DND-41 (cell line): ENCODE measurements at regions not wholly inside any gene's neighbourhood (a gene's known extent, or its start where the extent isn't known, plus 50 kb on each side); places are given as distances from the start of the nearest gene placed in this dataset.
A peak's percentile ranks its signal among the peaks of the same experiment; 100 is the strongest.
"Not testable (repeated sequence)": the region's sequence is repeated elsewhere in the genome, so short reads cannot be mapped to it uniquely, and the experiment has no call there.

Source experiments
- ATAC-seq: fragments of 200-7000 bp; cut with Tn5 transposase; 3 replicates; pipeline ENCODE4 v1.9.1; 2021; ENCODE audit warnings: low read depth; ENCODE audit not compliant: insufficient read depth
- DNase-seq: peaks from one replicate; pipeline ENCODE4 v3.0.0-alpha.2; 2020
- H2AFZ ChIP-seq: 2 replicates; pipeline ENCODE4 v1.6.0; 2012; ENCODE audit warnings: low read depth, low read length
- H3K27ac ChIP-seq: 2 replicates; pipeline ENCODE4 v1.5.1; 2012; ENCODE audit warnings: low read length, inconsistent platforms
- H3K27me3 ChIP-seq: fragments of 200-600 bp; sonication (generic); 2 replicates; pipeline ENCODE4 v1.6.0; 2012; ENCODE audit warnings: low read length, mild to moderate bottlenecking, inconsistent platforms; ENCODE audit not compliant: insufficient read depth, poor library complexity
- H3K36me3 ChIP-seq: 2 replicates; pipeline ENCODE4 v1.5.1; 2012; ENCODE audit warnings: low read length, inconsistent platforms; ENCODE audit not compliant: insufficient read depth
- H3K4me1 ChIP-seq: 2 replicates; pipeline ENCODE4 v1.5.1; 2012; ENCODE audit warnings: mild to moderate bottlenecking, low read length; ENCODE audit not compliant: insufficient read depth
- H3K4me2 ChIP-seq: 2 replicates; pipeline ENCODE4 v1.6.0; 2012; ENCODE audit warnings: mild to moderate bottlenecking, moderate library complexity, low read length, inconsistent platforms; ENCODE audit not compliant: insufficient read depth
- H3K4me3 ChIP-seq, 2 experiments: fragments of 200-600 bp in 1 of 2; shearing (Covaris generic) in 1 of 2; 2 replicates each; pipeline ENCODE4 v1.5.1; 2012 to 2016; ENCODE audit warnings: inconsistent platforms in 2 of 2, low read length in 2 of 2, mild to moderate bottlenecking in 2 of 2, low read depth in 1 of 2, moderate library complexity in 1 of 2
- H3K79me2 ChIP-seq: 2 replicates; pipeline ENCODE4 v1.6.0; 2012; ENCODE audit warnings: low read length, inconsistent platforms; ENCODE audit not compliant: insufficient read depth
- H3K9ac ChIP-seq: 2 replicates; pipeline ENCODE4 v1.6.0; 2012; ENCODE audit warnings: low read depth, mild to moderate bottlenecking, inconsistent platforms, low read length, moderate library complexity
- H3K9me3 ChIP-seq: 2 replicates; pipeline ENCODE4 v1.5.1; 2012; ENCODE audit warnings: low read length, moderate library complexity, mild to moderate bottlenecking, inconsistent platforms; ENCODE audit not compliant: insufficient read depth, severe bottlenecking
- H4K20me1 ChIP-seq: 2 replicates; pipeline ENCODE4 v1.6.0; 2012; ENCODE audit warnings: low read length; ENCODE audit not compliant: insufficient read depth
- CTCF ChIP-seq: IDR thresholded peaks from 2 replicates; pipeline ENCODE4 v1.5.1; 2012; ENCODE audit warnings: borderline replicate concordance, low read length, moderate library complexity, mild to moderate bottlenecking; ENCODE audit not compliant: poor library complexity, severe bottlenecking; ENCODE audit errors: extremely low read depth
- EZH2 ChIP-seq: IDR thresholded peaks from 3 replicates; pipeline ENCODE4 v1.6.1; 2012; ENCODE audit warnings: borderline replicate concordance, low read depth, mild to moderate bottlenecking, moderate library complexity, low read length, inconsistent platforms; ENCODE audit not compliant: severe bottlenecking

- Histone ChIP-seq H3K27ac (no peak overlapping the region), H3K4me2 (no peak overlapping the region), H3K79me2 (no peaks in the 10 kb centered on the region), H3K27me3 (no peaks in the 10 kb centered on the region), H3K36me3 (no peaks in the 10 kb centered on the region), H4K20me1 (no peaks in the 10 kb centered on the region), H3K9ac (no peak overlapping the region), H3K4me1 (no peaks in the 10 kb centered on the region), H2AFZ (peak overlapping the region; percentile 4; the same call in 1 of the 2 replicates), H3K9me3 (peaks cover 9% of the 10 kb centered on the region), H3K4me3 (no peak overlapping the region)
- TF ChIP-seq EZH2 (no peak), CTCF (no peak)
- DNase-seq: no peak
- ATAC-seq: no peak
These were observed 992.6 kb downstream of the PCDH9 start for GRCh38 chr13:66237411-66238062.

- H3K36me3 ChIP-seq: no peaks in the 10 kb centered on the region
- H3K4me1 ChIP-seq: no peaks in the 10 kb centered on the region
- no peak overlapping the region for H3K4me3 ChIP-seq
- ATAC-seq (no peak), DNase-seq (no peak)
- no peak overlapping the region for H3K4me2 ChIP-seq
- H2AFZ ChIP-seq: no peak overlapping the region
- H3K9ac ChIP-seq: no peak overlapping the region
- no peaks in the 10 kb centered on the region for H3K27me3 ChIP-seq
- no peaks in the 10 kb centered on the region for H4K20me1 ChIP-seq
- H3K9me3 ChIP-seq: peaks cover 9% of the 10 kb centered on the region
- TF ChIP-seq CTCF (no peak), EZH2 (no peak)
- H3K27ac ChIP-seq: no peak overlapping the region
- H3K79me2 ChIP-seq: no peaks in the 10 kb centered on the region
These were observed 996.0 kb downstream of the PCDH9 start for GRCh38 chr13:66234159-66234558.

- not testable (repeated sequence) for H3K4me1 ChIP-seq, H3K27ac ChIP-seq, H3K9ac ChIP-seq, H2AFZ ChIP-seq, H3K4me3 ChIP-seq, H3K36me3 ChIP-seq, H4K20me1 ChIP-seq, H3K27me3 ChIP-seq, H3K4me2 ChIP-seq, DNase-seq, ATAC-seq, H3K79me2 ChIP-seq, H3K9me3 ChIP-seq
These were observed 998.2 kb downstream of the PCDH9 start for GRCh38 chr13:66231958-66232357.

GRCh38 chr13:66225072-66225471, 1005.1 kb downstream of the PCDH9 start:
- Histone ChIP-seq H3K9ac (peak overlapping the region; percentile 17; the same call in 1 of the 2 replicates), H3K27me3 (no peaks in the 10 kb centered on the region), H3K27ac (peak overlapping the region; percentile 88), H3K79me2 (no peaks in the 10 kb centered on the region), H3K4me3 (no peak overlapping the region), H3K4me2 (no peak overlapping the region), H3K36me3 (no peaks in the 10 kb centered on the region), H3K4me1 (peaks cover 45% of the 10 kb centered on the region), H3K9me3 (no peaks in the 10 kb centered on the region), H4K20me1 (no peaks in the 10 kb centered on the region), H2AFZ (0 out of 2 replicates have a peak overlapping the region, but pooled peaks have one; percentile 72)
- no peak for ATAC-seq
- peak; percentile 17 for DNase-seq
- TF ChIP-seq EZH2 (no peak), CTCF (no peak)
